ENCODE measurements at regions not wholly inside any gene's neighbourhood (a gene's known extent, or its start where the extent isn't known, plus 50 kb on each side); places are given as distances from the start of the nearest gene placed in this dataset.

DNA sequence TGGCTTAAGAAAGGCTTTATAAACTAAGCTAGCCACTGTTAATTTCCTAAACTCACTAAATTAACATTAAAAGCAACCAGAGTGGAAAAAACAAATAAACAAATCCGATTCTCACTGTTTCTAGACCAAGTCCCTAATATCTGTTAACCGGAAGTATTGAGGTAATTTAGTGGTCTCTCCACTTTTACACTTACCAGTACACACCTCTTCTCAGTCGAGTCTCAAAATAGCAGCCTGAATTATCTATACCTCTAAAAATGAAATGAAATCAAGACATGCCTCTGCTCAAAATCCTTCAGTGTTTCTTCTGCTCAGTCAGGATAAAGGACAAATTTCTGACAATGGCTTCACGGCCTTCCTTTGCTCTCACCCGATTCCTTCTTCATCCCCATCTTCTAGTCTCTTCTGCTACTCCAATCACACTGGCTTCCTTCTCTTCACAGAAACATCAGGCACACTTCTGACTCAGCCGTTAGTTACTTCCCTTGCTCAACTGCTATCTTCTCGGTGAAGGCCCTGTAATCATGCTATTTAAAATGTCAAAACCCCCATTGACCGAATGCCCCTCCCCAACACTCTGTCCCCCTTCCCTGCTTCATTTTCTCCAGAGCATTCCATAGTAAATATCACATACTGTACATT is 161.3 kb downstream of the KITLG start:
- FAIRE-seq: no peak

DNA sequence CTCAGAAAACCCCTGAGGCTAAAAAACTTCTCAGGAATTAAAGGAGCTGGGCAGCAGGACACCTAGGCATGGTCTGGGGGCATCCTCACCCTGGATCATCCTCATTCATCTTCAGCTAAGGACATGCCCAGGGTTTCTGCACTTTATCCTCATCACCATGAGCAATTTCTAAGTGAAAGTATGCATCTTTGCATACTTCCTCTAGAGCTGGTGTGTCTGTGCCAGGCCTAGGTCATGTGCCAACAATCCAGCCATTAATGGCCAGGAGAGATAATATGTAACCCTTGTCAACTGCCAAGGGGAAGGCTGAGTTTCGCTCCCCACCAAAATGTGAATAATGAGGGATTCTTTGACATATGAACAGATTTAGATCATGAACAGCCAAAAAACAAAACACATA is 160.5 kb downstream of the KITLG start:
- FAIRE-seq: no peak

DNA sequence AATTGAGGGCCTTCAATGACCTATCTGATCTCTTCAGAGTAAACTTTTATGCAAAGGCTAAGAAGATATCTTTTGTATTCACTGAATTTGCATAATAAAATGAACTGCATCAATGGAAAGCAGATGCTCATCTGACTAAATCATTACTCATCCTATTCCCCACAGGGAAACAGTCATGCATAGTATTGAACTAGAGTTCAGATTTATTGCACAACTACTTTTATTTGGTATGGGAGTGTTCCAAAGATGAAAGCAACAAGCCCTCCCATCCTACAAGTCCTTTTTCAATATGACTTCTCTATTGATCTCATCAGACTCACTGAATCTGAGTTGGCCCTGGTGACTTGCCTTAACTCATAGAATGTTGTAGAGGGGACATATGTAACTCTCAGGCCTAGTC is 159.8 kb downstream of the KITLG start:
- FAIRE-seq: no peak

DNA sequence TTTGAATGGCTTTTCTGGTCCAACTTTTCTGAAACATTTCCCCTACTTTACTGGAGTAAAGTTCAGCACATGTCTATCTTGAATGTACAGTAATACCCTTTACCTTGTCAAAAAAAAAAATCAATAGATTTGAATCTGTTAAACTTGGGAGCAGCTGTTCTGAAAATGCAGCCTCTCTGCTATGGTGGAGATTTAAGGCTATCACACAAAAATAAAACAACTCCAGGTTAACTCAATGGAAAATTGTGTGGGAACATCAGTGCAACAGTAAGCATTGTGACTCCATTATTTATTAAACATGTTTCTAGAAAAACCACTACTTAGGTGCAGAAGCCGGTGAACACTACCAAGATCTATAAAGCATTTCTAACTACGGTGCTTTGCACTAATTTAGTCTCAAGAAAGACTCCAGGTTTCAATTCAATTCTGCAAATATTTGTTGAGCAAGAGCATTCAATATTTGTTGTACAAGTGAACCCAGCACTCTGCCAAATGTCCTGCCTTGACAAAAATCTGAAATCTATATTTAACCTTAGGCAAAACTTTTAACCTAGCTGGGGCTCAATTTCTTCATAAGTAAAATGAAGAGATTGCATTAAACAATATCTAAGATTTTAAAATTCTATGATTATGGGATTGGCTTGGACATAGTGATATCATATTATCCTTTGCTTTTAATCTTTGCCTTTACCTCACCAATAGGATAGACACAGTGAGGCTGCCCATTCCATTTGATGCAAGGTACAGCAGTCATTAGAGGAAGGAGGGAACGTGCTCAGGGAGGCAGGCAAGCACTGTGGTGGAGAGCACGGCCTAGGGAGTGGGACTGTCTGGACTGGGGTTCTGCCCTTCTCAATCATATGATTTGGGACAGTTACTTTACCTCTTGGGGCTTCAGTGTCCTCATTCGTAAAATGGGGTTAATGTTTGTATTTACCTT is 155.2 kb downstream of the KITLG start:
- FAIRE-seq: no peak

DNA sequence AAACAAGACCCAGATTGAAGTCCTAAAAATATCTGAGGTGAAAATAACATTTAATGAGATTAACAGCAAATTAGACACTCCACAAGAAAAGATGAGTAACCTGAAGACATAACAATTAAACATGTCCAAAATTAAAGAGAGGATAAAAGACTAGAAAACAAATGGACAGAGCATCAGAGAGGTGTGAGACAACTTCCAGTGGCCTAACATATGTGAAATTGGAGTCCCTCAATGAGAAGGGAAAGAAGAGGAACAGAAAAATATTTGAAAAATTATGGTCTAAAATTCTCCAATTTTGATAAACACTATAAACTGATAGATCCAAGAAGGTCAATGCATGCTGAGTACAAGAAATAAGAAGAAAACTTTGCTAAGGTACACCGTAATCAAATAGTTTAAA is 151.9 kb downstream of the KITLG start:
- FAIRE-seq: no peak

DNA sequence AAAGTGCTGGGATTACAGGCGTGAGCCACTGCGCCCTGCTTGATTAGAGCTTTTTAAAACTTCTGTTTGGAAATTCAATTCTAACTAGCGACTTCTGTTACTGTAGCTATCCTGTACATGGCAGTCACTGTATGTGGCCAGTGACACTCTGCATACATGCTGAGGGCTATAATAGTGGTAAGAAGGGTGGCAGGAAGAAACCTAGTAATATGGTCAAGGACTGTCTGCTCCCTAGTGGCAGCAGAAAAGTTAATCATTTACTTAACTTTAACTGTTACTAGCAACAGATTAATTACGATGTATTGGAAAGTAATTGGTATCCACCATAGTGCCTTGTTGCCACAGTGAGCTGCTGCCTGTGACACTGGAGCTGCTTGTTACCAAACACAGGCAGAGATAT is 149.0 kb downstream of the KITLG start:
- FAIRE-seq: no peak

DNA sequence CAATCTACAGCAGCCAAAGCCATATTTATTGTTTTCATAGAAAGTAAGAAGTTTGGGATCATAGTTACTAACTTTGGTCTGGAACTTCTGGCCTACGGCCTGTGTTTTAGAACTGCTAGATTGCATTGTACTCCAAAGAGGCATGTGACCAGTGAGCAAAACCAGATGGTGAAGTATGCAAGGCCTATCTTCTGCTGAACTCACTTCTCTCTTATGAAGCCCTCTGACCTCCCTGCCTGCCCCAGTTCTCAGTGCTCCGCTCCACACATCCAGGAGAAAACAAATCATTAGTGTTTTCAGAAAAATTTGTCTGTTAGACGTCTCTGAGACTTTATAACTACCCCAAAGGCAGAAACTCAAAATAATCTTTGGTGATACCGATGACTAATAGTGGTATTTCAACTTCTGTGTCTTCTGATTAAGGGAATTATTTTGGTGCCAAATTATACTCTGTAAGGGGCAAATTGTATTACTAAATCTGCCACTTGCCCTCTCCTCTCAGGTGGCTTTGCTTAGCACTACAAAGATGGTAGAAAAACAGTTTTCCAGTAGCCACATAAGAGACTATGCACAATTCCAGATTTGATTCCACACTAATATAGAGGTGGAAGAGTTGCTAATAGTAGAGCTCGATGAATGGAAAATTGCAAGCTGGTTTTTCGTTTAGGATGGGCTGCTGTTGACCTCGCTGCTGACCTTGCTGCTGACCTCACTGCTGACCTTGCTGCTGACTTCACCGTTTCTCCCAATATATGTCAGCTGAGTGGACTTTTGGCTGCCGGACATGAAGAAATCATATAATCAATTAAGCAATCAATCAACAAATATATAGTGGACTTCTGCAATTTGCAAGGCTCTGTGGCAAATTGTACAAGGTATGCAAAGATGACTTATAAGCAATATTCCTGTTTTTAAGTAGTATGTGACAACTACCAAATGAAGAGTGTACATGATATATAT is 147.5 kb downstream of the KITLG start:
- no peak for FAIRE-seq

DNA sequence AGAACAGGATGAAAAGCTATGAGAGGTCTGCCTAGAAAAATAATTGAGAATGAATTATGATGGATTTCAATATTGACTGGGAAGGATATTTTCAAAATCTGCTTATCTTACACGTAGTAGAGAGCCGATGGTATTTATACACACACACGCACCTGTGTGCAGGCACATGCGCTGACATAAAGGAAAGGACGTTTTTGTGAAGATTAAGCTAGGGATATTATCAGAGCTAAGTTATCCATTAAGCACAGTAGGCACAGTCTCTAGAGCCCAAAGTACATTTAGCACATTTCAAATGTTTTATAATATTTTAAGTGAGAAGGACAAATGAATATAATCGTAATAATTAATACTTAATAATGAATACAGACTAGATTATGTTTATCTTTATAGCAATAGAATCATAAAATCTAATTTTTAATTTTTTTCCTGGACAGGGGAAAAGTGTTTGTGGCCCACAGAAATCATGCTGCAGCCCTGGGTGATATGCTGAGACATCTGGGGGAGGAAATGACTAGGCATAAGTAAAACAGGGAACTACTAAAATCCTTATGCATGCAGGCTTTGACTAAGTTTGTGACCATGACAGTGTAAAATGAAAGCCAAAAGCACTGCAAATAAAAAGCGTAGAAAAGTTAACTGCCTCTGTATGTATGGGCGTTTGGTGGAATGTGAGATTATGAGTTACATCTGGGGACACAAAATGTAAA is 146.1 kb downstream of the KITLG start:
- no peak for FAIRE-seq

DNA sequence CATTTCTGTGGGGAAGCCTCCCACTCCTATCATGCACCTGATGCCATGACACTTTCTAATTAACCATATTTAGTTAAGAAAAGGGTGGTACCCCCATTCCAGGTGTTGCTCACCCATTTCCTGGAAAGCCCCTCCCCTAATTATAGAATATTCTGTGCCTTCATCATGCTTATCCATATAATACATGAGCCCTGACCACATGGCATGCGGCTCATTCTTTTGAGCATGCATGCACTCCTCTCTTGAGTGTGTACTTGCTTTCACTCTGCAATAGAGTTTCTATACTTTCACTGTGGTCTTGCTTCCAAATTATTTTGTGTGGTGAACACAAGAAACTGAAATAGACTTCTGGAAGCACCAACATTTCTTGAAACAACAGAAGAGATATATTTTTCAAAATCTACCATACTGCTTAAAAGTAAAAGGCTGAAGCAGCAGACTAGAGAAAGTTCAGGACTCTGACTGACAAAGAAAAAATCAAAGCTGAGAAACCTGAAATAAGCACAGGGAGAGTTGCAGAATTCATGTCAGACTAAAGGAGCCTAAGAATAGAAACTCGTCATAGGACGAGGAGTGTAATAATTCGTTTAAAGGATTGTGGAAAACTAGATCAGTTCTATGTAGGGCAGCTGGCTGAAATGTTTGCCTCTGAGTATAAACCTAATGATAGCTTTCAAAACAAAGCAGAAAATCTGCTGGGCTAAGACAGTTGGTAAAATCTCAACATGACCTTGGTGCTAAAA is 144.8 kb downstream of the KITLG start:
- FAIRE-seq: no peak

DNA sequence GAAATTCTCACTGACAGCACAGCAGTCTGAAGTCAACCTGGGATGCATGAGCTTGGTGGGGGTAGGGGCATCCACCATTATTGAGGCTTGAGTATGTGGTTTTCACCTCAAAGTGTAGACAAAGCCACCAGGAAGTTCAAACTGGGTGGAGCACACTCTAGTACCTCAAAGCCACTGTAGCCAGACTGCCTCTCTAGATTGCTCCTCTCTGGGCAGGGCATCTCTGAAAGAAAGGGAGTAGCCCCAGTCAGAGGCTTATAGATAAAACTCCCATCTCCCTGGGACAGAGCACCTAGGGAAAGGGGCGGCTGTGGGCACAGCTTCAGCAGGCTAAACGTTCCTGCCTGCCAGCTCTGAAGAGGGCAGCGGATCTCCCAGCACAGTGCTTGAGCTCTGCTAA is 143.0 kb downstream of the KITLG start:
- FAIRE-seq: no peak
